Endothelial cell (in vitro differentiated cells): ENCODE measurements at regions not wholly inside any gene's neighbourhood (a gene's known extent, or its start where the extent isn't known, plus 50 kb on each side); places are given as distances from the start of the nearest gene placed in this dataset.

Experiments used
- DNase-seq: peaks from one replicate; pipeline ENCODE4 v3.0.0; 2021; ENCODE audit warnings: low spot score
- H3K27ac Mint-ChIP-seq: one replicate; pipeline ENCODE4 v1.8.0; 2021; ENCODE audit warnings: mixed read lengths, inconsistent platforms; ENCODE audit not compliant: unreplicated experiment
- H3K27me3 Mint-ChIP-seq: one replicate; pipeline ENCODE4 v1.8.0; 2021; ENCODE audit warnings: mild to moderate bottlenecking, moderate library complexity, mixed read lengths, inconsistent platforms; ENCODE audit not compliant: unreplicated experiment
- H3K36me3 Mint-ChIP-seq: one replicate; pipeline ENCODE4 v1.8.0; 2021; ENCODE audit warnings: mild to moderate bottlenecking, low read depth, mixed read lengths, inconsistent platforms; ENCODE audit not compliant: unreplicated experiment
- H3K4me1 Mint-ChIP-seq: one replicate; pipeline ENCODE4 v1.8.0; 2021; ENCODE audit warnings: mild to moderate bottlenecking, mixed read lengths, inconsistent platforms; ENCODE audit not compliant: unreplicated experiment
- H3K4me3 Mint-ChIP-seq: one replicate; pipeline ENCODE4 v1.8.0; 2021; ENCODE audit warnings: mild to moderate bottlenecking, mixed read lengths, inconsistent platforms; ENCODE audit not compliant: unreplicated experiment
- H3K9me3 Mint-ChIP-seq: one replicate; pipeline ENCODE4 v1.8.0; 2021; ENCODE audit warnings: mixed read lengths, inconsistent platforms; ENCODE audit not compliant: unreplicated experiment
- CTCF ChIP-seq: fragments of 200-600 bp; sonication (generic); IDR thresholded peaks from one replicate; pipeline ENCODE4 v1.5.0; 2021; ENCODE audit warnings: antibody characterized with exemption; ENCODE audit not compliant: unreplicated experiment

GRCh38 chr2:138919120-138919747, 139.0 kb upstream of the NXPH2 start:
- Mint-ChIP-seq H3K4me1 (peaks cover 2% of the 10 kb centered on the region), H3K27ac (no peak overlapping the region), H3K9me3 (no peaks in the 10 kb centered on the region), H3K4me3 (no peak overlapping the region), H3K27me3 (no peaks in the 10 kb centered on the region), H3K36me3 (no peaks in the 10 kb centered on the region)
- DNase-seq, result no peak
- TF ChIP-seq CTCF, result no peak

GRCh38 chr2:138910427-138910826, 130.2 kb upstream of the NXPH2 start:
- no peak for TF ChIP-seq CTCF
- no peak for DNase-seq
- no peaks in the 10 kb centered on the region for H3K9me3 Mint-ChIP-seq
- no peaks in the 10 kb centered on the region for H3K36me3 Mint-ChIP-seq
- H3K4me3 Mint-ChIP-seq, result no peak overlapping the region
- no peaks in the 10 kb centered on the region for H3K27me3 Mint-ChIP-seq
- H3K4me1 Mint-ChIP-seq, result no peaks in the 10 kb centered on the region
- H3K27ac Mint-ChIP-seq, result no peak overlapping the region

GRCh38 chr2:138906549-138906948, 126.4 kb upstream of the NXPH2 start:
- H3K36me3 Mint-ChIP-seq, result no peaks in the 10 kb centered on the region
- DNase-seq, result no peak
- no peak overlapping the region for H3K4me3 Mint-ChIP-seq
- TF ChIP-seq CTCF, result no peak
- no peaks in the 10 kb centered on the region for H3K4me1 Mint-ChIP-seq
- no peak overlapping the region for H3K27ac Mint-ChIP-seq
- H3K9me3 Mint-ChIP-seq, result no peaks in the 10 kb centered on the region
- no peaks in the 10 kb centered on the region for H3K27me3 Mint-ChIP-seq

GRCh38 chr2:138902239-138902871, 122.2 kb upstream of the NXPH2 start:
- Mint-ChIP-seq H3K4me1 (no peaks in the 10 kb centered on the region), H3K27me3 (no peaks in the 10 kb centered on the region), H3K27ac (no peak overlapping the region), H3K4me3 (no peak overlapping the region), H3K36me3 (no peaks in the 10 kb centered on the region), H3K9me3 (no peaks in the 10 kb centered on the region)
- no peak for DNase-seq
- TF ChIP-seq CTCF, result no peak

- Mint-ChIP-seq H3K36me3 (no peaks in the 10 kb centered on the region), H3K9me3 (no peaks in the 10 kb centered on the region), H3K4me1 (no peaks in the 10 kb centered on the region), H3K4me3 (no peak overlapping the region), H3K27ac (no peak overlapping the region), H3K27me3 (no peaks in the 10 kb centered on the region)
- TF ChIP-seq CTCF, result no peak
- DNase-seq, result no peak
These were observed 121.3 kb upstream of the NXPH2 start for GRCh38 chr2:138901530-138901929.
